NOMO-1 treated with dmso at 0.1 percent for 144 hours (cell line): ENCODE measurements at regions not wholly inside any gene's neighbourhood (a gene's known extent, or its start where the extent isn't known, plus 50 kb on each side); places are given as distances from the start of the nearest gene placed in this dataset.
"Not testable (repeated sequence)": the region's sequence is repeated elsewhere in the genome, so short reads cannot be mapped to it uniquely, and the experiment has no call there.

ENCODE experiments used
- DNase-seq: peaks from one replicate; lab custom pipeline; 2025; ENCODE audit not compliant: unreplicated experiment; lab: John Stamatoyannopoulos, UW

DNA sequence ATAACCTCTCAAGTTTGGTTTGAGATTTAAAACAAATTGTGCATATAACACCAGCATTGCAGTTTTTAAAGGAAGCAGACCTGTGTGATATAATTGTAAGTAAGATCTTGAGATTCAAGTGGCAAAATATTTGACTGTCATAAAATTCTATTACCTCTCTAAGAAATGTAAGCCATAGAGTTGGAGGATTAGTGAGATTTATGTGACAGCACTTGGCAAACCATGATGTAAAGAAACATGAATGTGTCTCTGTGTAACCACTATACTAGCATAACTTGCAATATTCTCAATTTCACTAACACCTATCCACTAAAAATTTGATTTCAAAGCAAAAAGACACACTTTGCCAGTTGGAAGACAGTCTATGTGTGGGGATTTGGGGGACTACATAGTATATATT is 190.2 kb upstream of the SSTR4 start:
- DNase-seq, result no peak

DNA sequence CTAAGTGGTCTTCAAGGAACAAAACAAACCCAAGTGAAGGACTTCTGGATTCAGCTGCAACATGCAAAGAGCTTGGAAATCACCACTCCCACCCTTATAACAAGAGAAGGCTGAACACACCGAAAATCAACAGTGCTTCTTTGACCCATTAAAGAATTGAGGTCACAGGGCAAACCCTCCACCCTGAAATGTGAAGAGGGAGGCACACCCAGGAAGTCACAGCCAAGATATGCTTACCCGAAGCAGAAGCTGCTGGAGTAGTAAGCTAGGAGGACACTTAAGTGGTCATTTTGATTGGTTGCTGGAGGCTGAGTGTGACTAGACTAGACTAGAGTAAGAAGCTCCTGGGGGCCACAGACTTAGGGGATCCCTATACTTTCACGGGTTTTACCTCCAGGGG is 188.2 kb upstream of the SSTR4 start:
- no peak for DNase-seq

- DNase-seq, result no peak
Observed at GRCh38 chr20:22848364-22848763, 186.7 kb upstream of the SSTR4 start.

- not testable (repeated sequence) for DNase-seq
Observed at GRCh38 chr20:22851679-22852346, 183.3 kb upstream of the SSTR4 start.

DNA sequence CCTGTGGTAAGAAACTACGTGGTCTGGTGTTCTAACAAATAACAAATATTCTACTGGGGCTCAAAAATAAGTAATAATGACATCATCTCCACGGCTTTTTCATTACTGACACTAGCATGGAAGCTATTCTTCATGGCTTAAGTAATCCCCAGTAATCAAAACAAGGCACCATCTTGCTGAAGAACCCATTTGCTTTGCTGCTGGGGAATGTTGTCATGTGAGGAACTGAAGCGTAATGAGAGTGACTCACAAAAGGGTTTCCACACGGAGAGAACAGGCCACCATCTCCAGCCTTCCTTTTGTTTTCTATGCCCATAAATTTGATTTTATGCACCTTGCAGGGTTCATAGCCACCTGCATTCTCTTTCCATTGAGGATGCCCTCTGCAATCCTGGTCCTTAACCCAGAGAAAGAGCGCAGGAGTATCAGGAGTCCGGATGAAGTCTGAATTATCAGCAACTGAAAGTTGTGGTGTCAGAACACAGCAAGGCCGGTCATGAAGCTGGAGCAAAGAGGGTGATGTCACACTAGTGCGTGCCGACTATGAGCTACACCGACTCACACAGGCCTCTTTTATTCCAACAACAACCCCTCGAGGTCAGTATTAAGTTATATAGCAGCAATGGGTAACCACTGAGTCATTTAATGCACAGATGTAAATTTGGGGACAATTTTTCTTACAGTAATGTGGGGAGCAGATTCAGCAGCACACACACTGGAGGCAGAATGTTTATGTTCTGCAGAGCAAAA is 173.7 kb upstream of the SSTR4 start:
- no peak for DNase-seq

DNA sequence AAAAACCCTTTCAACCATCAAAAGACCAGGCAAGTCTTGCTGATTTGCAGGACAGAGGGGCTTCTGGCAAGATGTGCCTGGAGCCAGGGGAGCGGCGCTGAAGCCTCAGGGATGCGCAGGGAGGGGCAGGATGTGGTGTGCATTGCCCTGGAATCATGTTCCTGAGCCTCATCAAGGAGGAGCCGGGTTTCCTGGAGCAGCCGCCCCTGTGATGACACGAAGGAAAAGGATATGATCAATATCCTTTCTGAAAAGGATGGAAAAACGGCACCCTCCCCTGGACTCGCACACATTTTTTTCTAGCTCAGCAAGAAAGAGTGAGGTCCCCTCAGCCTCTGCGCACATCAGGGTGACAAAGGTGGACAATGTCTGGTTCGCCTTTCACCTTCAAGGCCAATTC is 173.1 kb upstream of the SSTR4 start:
- no peak for DNase-seq

DNA sequence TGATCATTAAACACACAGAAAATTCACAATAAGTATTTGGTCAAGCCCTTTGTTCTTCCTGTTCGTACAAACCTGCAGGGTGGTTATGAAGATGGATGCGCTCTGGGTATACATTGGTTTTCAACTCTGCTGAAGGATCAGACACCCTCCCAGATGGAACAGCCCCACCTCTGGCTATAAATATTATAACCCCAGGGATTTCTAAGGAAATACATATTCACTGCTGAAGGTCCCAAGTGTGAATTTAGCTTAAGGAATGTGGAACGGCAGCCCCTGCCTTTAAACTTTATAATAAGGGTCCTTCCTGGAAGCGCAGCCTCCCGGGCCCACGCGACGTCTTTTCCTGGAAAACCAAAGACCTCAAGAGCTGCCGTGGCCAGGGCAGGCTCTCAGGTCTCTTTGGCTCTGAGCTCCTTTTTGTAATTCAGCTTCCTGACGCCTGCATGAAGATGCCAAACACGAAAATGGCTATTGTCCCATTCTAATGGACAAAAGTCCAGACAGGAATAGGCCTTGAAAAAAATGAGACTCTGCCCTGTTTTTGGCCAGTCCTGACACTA is 172.4 kb upstream of the SSTR4 start:
- no peak for DNase-seq

GRCh38 chr20:22863826-22864225 is 171.3 kb upstream of the SSTR4 start:
- no peak for DNase-seq

DNA sequence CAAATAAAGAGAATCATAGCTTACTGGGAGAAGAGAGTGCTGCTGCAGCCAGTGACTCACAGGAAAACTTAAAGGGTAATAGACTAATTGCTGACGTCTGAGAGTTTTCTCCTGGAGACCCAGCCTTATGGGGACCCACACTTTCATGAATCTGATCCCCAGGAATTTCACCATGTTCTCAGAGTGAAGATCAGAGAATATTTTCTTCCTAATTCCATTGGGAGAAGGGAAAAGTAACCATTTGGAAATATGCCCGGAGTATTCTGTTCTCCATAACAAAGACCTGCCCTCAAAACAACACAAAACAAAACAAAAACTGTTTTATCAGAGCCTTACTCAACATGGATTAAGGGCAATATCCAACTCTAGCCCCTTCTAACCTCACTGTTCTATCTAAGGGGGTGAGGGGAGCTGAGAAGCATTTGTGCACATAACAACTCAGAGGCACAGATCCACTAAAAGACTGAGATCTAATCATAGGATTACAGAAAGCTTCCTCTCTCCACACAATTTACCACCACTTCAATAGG is 168.2 kb upstream of the SSTR4 start:
- no peak for DNase-seq

DNA sequence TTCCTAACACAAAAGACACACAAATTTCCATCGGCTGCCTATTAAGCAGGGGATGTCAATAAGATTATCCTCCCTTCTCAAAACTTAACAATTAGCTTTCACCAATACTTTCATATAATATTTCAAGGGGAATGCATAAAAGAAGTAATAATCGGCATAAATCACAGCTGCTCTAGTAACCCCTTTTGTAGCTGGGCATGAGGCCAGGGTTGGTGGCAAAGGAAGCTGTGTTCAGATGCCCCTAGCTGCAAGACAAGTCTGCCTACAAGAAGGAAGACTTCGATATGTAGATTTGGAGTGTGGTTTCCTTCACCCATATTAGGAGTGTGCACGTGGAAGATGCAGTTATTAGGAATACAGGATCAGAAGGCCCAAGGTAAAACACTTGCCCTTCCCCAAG is 156.9 kb upstream of the SSTR4 start:
- DNase-seq, result no peak

GRCh38 chr20:22880277-22880676 is 154.8 kb upstream of the SSTR4 start:
- no peak for DNase-seq

GRCh38 chr20:22887796-22888195 is 147.3 kb upstream of the SSTR4 start:
- no peak for DNase-seq

- DNase-seq, result no peak
Observed at GRCh38 chr20:22890594-22891300, 144.4 kb upstream of the SSTR4 start.

DNA sequence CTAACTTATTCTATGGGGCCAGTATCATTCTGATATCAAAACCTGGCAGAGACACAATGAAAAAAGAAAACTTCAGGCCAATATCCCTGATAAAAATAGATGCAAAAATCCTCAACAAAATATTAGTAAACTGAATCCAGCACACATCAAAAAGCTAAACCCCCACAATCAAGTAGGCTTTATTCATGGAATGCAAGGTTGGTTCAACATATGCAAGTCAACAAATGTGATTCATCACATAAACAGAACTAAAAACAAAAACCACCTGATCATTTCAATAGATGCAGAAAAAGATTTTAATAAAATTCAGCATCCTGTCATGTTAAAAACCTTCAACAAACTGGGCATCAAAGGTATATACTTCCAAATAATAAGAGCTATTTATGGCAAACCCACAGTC is 133.9 kb upstream of the SSTR4 start:
- DNase-seq, result no peak

DNA sequence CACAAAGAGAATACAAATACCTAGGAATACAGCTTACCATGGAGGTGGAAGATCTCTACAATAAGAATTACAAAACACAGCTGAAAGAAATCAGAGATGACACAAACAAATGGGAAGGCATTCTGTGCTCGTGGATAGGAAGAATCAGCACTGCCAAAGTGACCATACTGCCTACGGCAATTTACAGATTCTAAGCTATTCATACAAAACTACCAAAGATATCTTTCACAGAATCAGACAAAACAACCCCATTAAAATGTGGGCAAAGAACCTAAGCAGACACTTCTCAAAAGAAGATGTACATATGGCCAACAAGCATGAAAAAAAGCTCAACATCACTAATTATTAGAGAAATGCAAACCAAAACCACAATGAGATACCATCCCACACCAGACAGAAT is 133.2 kb upstream of the SSTR4 start:
- no peak for DNase-seq

- DNase-seq, result no peak
Observed at GRCh38 chr20:22904386-22904785, 130.7 kb upstream of the SSTR4 start.

DNA sequence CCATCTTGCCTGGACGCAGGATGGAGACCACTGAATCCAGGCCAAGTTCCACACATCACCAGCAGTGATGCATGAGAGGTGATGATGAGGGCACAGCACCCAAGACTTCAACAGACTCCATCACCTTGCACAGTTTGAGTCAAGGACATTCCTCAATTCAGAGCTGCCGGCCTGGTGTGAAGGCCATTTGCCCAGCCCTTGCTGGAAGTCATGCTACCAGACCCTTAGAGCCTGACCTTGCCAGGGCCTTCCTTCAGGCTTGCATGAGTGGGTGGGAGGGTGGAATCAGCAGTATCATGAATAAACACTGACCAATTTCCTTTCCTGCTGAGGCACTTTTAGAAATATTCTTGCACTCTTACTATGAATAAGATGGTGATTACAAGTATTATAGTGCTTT is 130.2 kb upstream of the SSTR4 start:
- no peak for DNase-seq

DNA sequence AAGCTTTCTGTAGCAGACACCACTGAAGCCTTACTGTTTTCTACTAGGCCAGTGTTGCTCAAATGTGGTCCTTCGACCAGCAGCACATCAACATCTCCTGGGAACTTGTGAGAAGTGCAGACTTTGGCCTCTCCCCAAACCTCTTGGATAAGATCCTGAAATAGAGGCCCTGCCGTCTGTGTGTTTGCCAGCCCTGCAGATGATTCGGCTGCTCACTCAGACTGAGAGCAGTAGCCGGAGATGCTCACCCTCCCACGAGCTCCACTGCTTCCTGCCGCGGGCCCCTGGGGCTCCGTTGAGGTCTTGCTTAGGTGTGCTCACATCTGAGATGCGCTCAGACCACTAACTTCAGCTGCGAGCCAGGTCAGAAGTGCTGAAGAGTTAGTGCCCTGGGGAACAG is 129.5 kb upstream of the SSTR4 start:
- DNase-seq, result no peak

- no peak for DNase-seq
Observed at GRCh38 chr20:22908437-22908836, 126.7 kb upstream of the SSTR4 start.

- DNase-seq, result no peak
Observed at GRCh38 chr20:22908944-22909343, 126.2 kb upstream of the SSTR4 start.

- no peak for DNase-seq
Observed at GRCh38 chr20:22909436-22909835, 125.7 kb upstream of the SSTR4 start.
